CD4-positive, alpha-beta memory T cell (primary cell): ENCODE measurements at regions not wholly inside any gene's neighbourhood (a gene's known extent, or its start where the extent isn't known, plus 50 kb on each side); places are given as distances from the start of the nearest gene placed in this dataset.
A peak's percentile ranks its signal among the peaks of the same experiment; 100 is the strongest.

Experiments used
- CTCF ChIA-PET: fragments of 350-600 bp; sonication (Branson Sonifier 250); formaldehyde crosslinking; loops from one replicate; lab custom pipeline; 2021; ENCODE audit warnings: inconsistent platforms; ENCODE audit not compliant: partially characterized antibody; lab: Charles Lee
- POLR2A ChIA-PET: fragments of 350-600 bp; sonication (Branson Sonifier 250); formaldehyde crosslinking; loops from one replicate; lab custom pipeline; 2021; ENCODE audit not compliant: partially characterized antibody; lab: Charles Lee
- DNase-seq, 5 donors: peaks; one replicate each; pipeline versions ENCODE4 v3.0.0 to v3.0.0-alpha.2; 2020 to 2022; ENCODE audit warnings: mixed read lengths in 1 of 5
- H3K27ac ChIP-seq: one replicate; pipeline ENCODE4 v1.7.0; 2013; ENCODE audit warnings: low read depth, low read length
- H3K27me3 ChIP-seq: 2 replicates; pipeline ENCODE4 v1.7.0; 2013; ENCODE audit warnings: mild to moderate bottlenecking, low read length, moderate library complexity; ENCODE audit not compliant: insufficient read depth
- H3K36me3 ChIP-seq: 2 replicates; pipeline ENCODE4 v1.7.0; 2013; ENCODE audit warnings: mild to moderate bottlenecking, low read length, moderate library complexity; ENCODE audit not compliant: insufficient read depth
- H3K4me1 ChIP-seq: 2 replicates; pipeline ENCODE4 v1.7.0; 2013; ENCODE audit warnings: mild to moderate bottlenecking, low read length, moderate library complexity; ENCODE audit not compliant: insufficient read depth
- H3K4me3 ChIP-seq, 2 donors: one replicate each; pipeline ENCODE4 v1.7.0; 2013; ENCODE audit warnings: low read length in 2 of 2, mild to moderate bottlenecking in 1 of 2
- H3K9me3 ChIP-seq, 2 donors: one replicate each; pipeline ENCODE4 v1.7.0; 2013; ENCODE audit warnings: low read length in 2 of 2, control low read depth in 1 of 2; ENCODE audit not compliant: control insufficient read depth in 1 of 2
- H3K27ac Mint-ChIP-seq, 7 donors: one replicate each; pipeline ENCODE4 v1.8.0; 2020 to 2021; ENCODE audit warnings: mixed read lengths in 7 of 7, mild to moderate bottlenecking in 6 of 7, inconsistent platforms in 3 of 7, moderate library complexity in 3 of 7
- H3K27me3 Mint-ChIP-seq, 2 donors: one replicate each; pipeline ENCODE4 v1.8.0; 2020 to 2021; ENCODE audit warnings: mixed read lengths in 2 of 2
- H3K36me3 Mint-ChIP-seq, 2 donors: one replicate each; pipeline ENCODE4 v1.8.0; 2020 to 2021; ENCODE audit warnings: mixed read lengths in 2 of 2, inconsistent platforms in 1 of 2, mild to moderate bottlenecking in 1 of 2
- H3K4me1 Mint-ChIP-seq, 4 donors: one replicate each; pipeline ENCODE4 v1.8.0; 2020 to 2021; ENCODE audit warnings: mixed read lengths in 4 of 4, mild to moderate bottlenecking in 1 of 4
- H3K4me3 Mint-ChIP-seq, 8 donors: one replicate each; pipeline ENCODE4 v1.8.0; 2020 to 2021; ENCODE audit warnings: mixed read lengths in 8 of 8, mild to moderate bottlenecking in 7 of 8, moderate library complexity in 6 of 8, inconsistent platforms in 3 of 8
- H3K9me3 Mint-ChIP-seq, 8 donors: one replicate each; pipeline ENCODE4 v1.8.0; 2020 to 2021; ENCODE audit warnings: mixed read lengths in 8 of 8, mild to moderate bottlenecking in 5 of 8, inconsistent platforms in 3 of 8, moderate library complexity in 1 of 8
- intact Hi-C: fragments of 100-400 bp; cut with micrococcal nuclease; formaldehyde crosslinking; loops from one replicate; pipeline ENCODE4 v1.15.1; 2023

DNA sequence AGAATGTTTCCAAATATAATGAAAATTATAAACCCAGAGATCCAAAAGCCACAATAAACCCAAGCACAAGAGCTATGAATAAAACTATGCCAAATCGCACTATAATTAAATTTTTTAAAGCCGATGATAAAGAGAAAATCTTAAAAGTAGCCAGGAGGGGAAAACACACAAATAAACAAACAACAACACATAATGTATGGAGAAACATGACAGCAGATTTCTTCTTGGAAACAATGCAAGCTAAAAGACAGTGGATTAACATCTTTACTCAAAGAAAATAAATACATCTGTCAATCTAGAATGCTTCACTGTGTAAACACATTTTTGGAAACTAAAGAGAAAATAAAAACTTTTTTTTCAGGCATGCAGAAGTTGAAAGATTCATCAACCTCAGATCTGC lies 53.0 kb upstream of the SMOX start:
- Mint-ChIP-seq H3K4me1 (peaks cover 0 to 4% (median 2%) of the 10 kb centered on the region in 4 donors), H3K4me3 (no peak overlapping the region), H3K9me3 (peaks cover 2 to 12% (median 9%) of the 10 kb centered on the region in 8 donors), H3K27ac (no peak overlapping the region), H3K27me3 (peaks cover 5 to 9% of the 10 kb centered on the region in 2 donors), H3K36me3 (peaks cover 0 to 6% of the 10 kb centered on the region in 2 donors)
- POLR2A ChIA-PET = no interaction called here
- CTCF ChIA-PET = interaction anchor here (1.0 to 1.5 kb wide), 2 partner anchors 10 to 13 kb away, joined by 4 read pairs; no protein-coding TSS in a partner anchor
- no peaks in the 10 kb centered on the region for H3K27me3 ChIP-seq
- H3K4me1 ChIP-seq = no peaks in the 10 kb centered on the region
- no peaks in the 10 kb centered on the region for H3K36me3 ChIP-seq
- no peak for DNase-seq
- no peaks in the 10 kb centered on the region for H3K9me3 ChIP-seq
- no peak overlapping the region for H3K27ac ChIP-seq
- H3K4me3 ChIP-seq = no peak overlapping the region
- intact Hi-C loops = no loop called here

- intact Hi-C loops = loop anchor here (2.0 kb wide), 2 partner anchors 77 to 415 kb away; partner anchors contain the start of gene RNF24
- peak in 4 of 5 donors; percentile 18 to 28 (median 26) for DNase-seq
- Mint-ChIP-seq H3K27me3 (peaks cover 5 to 9% of the 10 kb centered on the region in 2 donors), H3K9me3 (peaks cover 2 to 12% (median 9%) of the 10 kb centered on the region in 8 donors), H3K4me3 (no peak overlapping the region), H3K4me1 (peaks cover 0 to 4% (median 3%) of the 10 kb centered on the region in 4 donors), H3K36me3 (peaks cover 0 to 6% of the 10 kb centered on the region in 2 donors), H3K27ac (no peak overlapping the region)
- no peak overlapping the region for H3K4me3 ChIP-seq
- H3K9me3 ChIP-seq = no peaks in the 10 kb centered on the region
- no peaks in the 10 kb centered on the region for H3K36me3 ChIP-seq
- no peaks in the 10 kb centered on the region for H3K4me1 ChIP-seq
- no peak overlapping the region for H3K27ac ChIP-seq
- POLR2A ChIA-PET = interaction anchor here (0.5 to 1.9 kb wide), 3 partner anchors 8 to 78 kb away, joined by 3 to 6 read pairs (median 3); no protein-coding TSS in a partner anchor
- CTCF ChIA-PET = interaction anchor here (0.6 to 3.4 kb wide), 23 partner anchors 8 to 415 kb away, joined by 3 to 31 read pairs (median 4); no protein-coding TSS in a partner anchor
- H3K27me3 ChIP-seq = no peaks in the 10 kb centered on the region
Observed at GRCh38 chr20:4091490-4092479, 56.8 kb upstream of the SMOX start.

GRCh38 chr20:4090756-4091489 lies 57.7 kb upstream of the SMOX start:
- peaks cover 0 to 6% of the 10 kb centered on the region in 2 donors for H3K36me3 Mint-ChIP-seq
- peaks cover 2 to 11% (median 9%) of the 10 kb centered on the region in 8 donors for H3K9me3 Mint-ChIP-seq
- Histone ChIP-seq H3K27me3 (no peaks in the 10 kb centered on the region), H3K36me3 (no peaks in the 10 kb centered on the region), H3K27ac (no peak overlapping the region), H3K4me1 (no peaks in the 10 kb centered on the region), H3K9me3 (no peaks in the 10 kb centered on the region), H3K4me3 (no peak overlapping the region)
- no peak overlapping the region for H3K27ac Mint-ChIP-seq
- no peak for DNase-seq
- H3K4me3 Mint-ChIP-seq = no peak overlapping the region
- POLR2A ChIA-PET = interaction anchor here (1.4 kb wide), 1 partner anchor 8 kb away, joined by 3 read pairs; no protein-coding TSS in a partner anchor
- intact Hi-C loops = no loop called here
- CTCF ChIA-PET = interaction anchor here (0.9 to 3.4 kb wide), 6 partner anchors 33 to 270 kb away, joined by 3 to 31 read pairs (median 4); partner anchors contain the start of gene AP5S1
- H3K27me3 Mint-ChIP-seq = peaks cover 5 to 9% of the 10 kb centered on the region in 2 donors
- H3K4me1 Mint-ChIP-seq = peaks cover 0 to 8% (median 3%) of the 10 kb centered on the region in 4 donors

DNA sequence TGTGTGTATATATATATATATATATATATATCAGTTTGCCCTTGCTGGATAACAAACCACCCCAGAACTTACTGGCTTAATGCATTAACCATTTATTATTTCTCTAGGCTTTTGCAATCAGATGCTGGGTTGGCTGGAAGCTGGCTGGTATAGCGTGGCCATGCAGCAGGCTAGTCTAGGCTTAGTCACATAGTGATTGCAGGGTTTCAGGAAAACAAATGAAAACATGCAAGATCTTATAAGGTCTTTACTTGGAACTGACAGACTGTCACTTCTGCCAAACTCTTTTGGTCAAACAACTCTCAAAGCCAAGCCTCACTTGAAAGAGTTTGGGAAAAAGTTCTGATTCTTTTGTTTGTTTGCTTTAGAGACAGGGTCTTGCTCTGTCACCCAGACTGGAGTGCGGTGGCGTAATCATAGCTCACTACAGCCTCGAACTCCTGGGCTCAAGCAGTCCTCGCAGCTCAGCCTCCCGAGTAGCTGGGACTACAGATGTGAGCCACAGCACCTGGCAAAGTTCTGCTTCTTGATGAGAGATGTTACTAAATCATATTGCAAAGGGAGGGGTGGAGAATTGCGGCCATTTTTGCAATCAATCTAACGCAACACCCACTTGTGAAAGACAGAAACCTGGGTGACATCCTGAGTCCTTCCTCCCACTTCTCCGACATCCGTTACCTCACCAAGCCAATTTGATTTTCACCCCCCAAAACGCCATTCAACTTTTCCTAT lies 58.7 kb upstream of the SMOX start:
- H3K4me1 Mint-ChIP-seq = peaks cover 5 to 17% (median 8%) of the 10 kb centered on the region in 4 donors
- ChIA-PET CTCF (interaction anchor here (0.9 to 3.4 kb wide), 3 partner anchors 32 to 269 kb away, joined by 3 to 31 read pairs (median 3); partner anchors contain the start of gene AP5S1), POLR2A (no interaction called here)
- H3K36me3 Mint-ChIP-seq = no peaks in the 10 kb centered on the region
- peaks cover 1 to 5% of the 10 kb centered on the region in 2 donors for H3K27me3 Mint-ChIP-seq
- no peak overlapping the region for H3K27ac ChIP-seq
- H3K36me3 ChIP-seq = no peaks in the 10 kb centered on the region
- intact Hi-C loops = loop anchor here (10.0 kb wide), 1 partner anchor 265 kb away; the partner anchor contains the start of gene AP5S1
- peaks cover 0 to 3% (median under 1%) of the 10 kb centered on the region in 8 donors for H3K9me3 Mint-ChIP-seq
- peaks cover 9% of the 10 kb centered on the region for H3K4me1 ChIP-seq
- H3K27ac Mint-ChIP-seq = peak overlapping the region in 2 of 7 donors; percentile 1 to 27
- no peak for DNase-seq
- H3K9me3 ChIP-seq = no peaks in the 10 kb centered on the region
- no peak overlapping the region for H3K4me3 Mint-ChIP-seq
- no peaks in the 10 kb centered on the region for H3K27me3 ChIP-seq
- H3K4me3 ChIP-seq = no peak overlapping the region

DNA sequence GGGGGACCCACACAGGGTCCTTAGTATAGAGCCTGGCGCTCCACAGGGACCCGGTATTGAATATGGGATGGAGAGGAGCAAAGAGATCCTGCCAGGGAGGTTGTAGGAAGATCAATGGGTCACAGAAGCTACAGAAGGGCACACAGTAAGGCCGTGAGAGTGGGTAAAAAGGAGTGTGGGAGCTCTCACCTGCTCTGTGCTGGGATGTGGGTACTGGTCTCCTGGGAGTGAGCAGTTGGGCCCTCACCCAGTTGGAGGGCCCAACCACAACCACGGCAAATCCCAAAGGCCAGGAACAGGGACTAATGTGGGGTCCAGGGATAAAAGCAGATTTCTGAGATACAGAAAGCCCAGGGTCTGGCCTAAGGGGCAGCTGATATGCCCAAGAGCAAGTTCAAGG lies 59.9 kb upstream of the SMOX start:
- H3K9me3 Mint-ChIP-seq = no peaks in the 10 kb centered on the region
- no peak for DNase-seq
- no peaks in the 10 kb centered on the region for H3K36me3 ChIP-seq
- intact Hi-C loops = loop anchor here (10.0 kb wide), 1 partner anchor 264 kb away; the partner anchor contains the start of gene AP5S1
- no peaks in the 10 kb centered on the region for H3K27me3 ChIP-seq
- H3K4me1 ChIP-seq = peaks cover 20% of the 10 kb centered on the region
- H3K9me3 ChIP-seq = no peaks in the 10 kb centered on the region
- no peak overlapping the region for H3K27ac ChIP-seq
- H3K4me1 Mint-ChIP-seq = peaks cover 12 to 28% (median 17%) of the 10 kb centered on the region in 4 donors
- POLR2A ChIA-PET = interaction anchor here (0.5 kb wide), 1 partner anchor 92 kb away, joined by 4 read pairs; no protein-coding TSS in a partner anchor
- peak overlapping the region in 3 of 7 donors; percentile 17 to 74 (median 54) for H3K27ac Mint-ChIP-seq
- H3K36me3 Mint-ChIP-seq = no peaks in the 10 kb centered on the region
- H3K4me3 ChIP-seq = no peak overlapping the region
- H3K4me3 Mint-ChIP-seq = peak overlapping the region in 1 of 8 donors; percentile 13
- CTCF ChIA-PET = no interaction called here
- no peaks in the 10 kb centered on the region for H3K27me3 Mint-ChIP-seq

DNA sequence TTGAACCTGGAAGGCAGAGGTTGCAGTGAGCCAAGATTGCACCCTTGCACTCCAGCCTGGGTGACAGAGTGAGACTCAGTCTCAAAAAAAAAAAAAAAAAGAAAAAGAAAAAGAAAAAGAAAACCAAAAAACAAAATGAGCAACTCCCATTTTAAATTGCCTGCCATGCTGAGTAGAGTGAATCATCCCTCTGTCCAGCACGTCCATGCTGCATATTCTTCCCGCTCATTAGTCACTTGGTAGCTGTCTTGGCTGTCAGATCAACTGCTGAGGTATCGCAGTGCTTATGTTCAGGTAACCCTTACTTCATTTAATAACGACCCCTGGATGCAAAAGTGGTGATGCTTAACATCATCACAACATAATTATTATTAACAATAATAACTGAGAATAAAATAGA lies 60.7 kb upstream of the SMOX start:
- Histone ChIP-seq H3K4me3 (no peak overlapping the region), H3K9me3 (no peaks in the 10 kb centered on the region), H3K27ac (no peak overlapping the region), H3K27me3 (no peaks in the 10 kb centered on the region), H3K4me1 (peaks cover 28% of the 10 kb centered on the region), H3K36me3 (no peaks in the 10 kb centered on the region)
- DNase-seq = no peak
- H3K27ac Mint-ChIP-seq = no peak overlapping the region
- no peak overlapping the region for H3K4me3 Mint-ChIP-seq
- ChIA-PET CTCF (interaction anchor here (0.7 to 6.1 kb wide), 2 partner anchors 75 to 968 kb away, joined by 3 to 97 read pairs; partner anchors contain the start of gene RNF24), POLR2A (no interaction called here)
- intact Hi-C loops = loop anchor here (10.0 kb wide), 1 partner anchor 263 kb away; the partner anchor contains the start of gene AP5S1
- H3K9me3 Mint-ChIP-seq = no peaks in the 10 kb centered on the region
- no peaks in the 10 kb centered on the region for H3K36me3 Mint-ChIP-seq
- no peaks in the 10 kb centered on the region for H3K27me3 Mint-ChIP-seq
- H3K4me1 Mint-ChIP-seq = peaks cover 17 to 35% (median 23%) of the 10 kb centered on the region in 4 donors
